HG03064 (cell line): ENCODE measurements at regions not wholly inside any gene's neighbourhood (a gene's known extent, or its start where the extent isn't known, plus 50 kb on each side); places are given as distances from the start of the nearest gene placed in this dataset.
"Not testable (repeated sequence)": the region's sequence is repeated elsewhere in the genome, so short reads cannot be mapped to it uniquely, and the experiment has no call there.

ENCODE experiments used
- ATAC-seq: cut with Tn5 transposase; IDR thresholded peaks from one replicate; pipeline ENCODE4 v1.9.1; 2021; ENCODE audit warnings: low read depth; ENCODE audit not compliant: unreplicated experiment

DNA sequence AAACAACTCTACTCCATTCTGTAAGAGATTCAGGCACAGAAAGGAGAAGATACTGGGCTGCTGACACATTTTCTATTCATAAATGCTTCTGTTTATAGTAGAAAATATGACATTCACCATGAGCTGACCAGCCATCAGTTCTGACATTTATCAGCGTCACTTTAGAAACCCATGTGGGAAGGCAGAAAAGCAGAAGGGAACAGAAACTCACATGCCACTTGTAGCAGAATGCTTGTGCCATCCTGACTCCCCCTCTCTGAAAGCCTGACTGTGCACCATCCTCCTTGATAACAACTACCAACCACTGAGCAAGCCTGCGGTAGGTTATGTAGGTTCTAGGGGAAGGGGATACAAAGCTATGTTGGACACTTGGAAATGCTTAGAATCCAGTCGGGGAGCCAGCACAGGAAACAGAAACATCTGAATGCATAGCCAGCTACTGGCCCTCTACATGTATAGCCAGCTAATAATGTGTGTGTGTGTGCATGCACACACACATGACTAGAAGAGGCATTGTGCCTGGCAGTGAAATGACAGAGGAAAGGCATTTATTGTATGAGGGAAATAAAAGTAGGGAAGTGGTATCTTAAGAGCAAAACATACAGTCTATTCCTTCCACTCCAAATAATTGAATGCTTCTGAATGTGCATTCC, 104.3 kb downstream of the SPDYE17 start:
- not testable (repeated sequence) for ATAC-seq

DNA sequence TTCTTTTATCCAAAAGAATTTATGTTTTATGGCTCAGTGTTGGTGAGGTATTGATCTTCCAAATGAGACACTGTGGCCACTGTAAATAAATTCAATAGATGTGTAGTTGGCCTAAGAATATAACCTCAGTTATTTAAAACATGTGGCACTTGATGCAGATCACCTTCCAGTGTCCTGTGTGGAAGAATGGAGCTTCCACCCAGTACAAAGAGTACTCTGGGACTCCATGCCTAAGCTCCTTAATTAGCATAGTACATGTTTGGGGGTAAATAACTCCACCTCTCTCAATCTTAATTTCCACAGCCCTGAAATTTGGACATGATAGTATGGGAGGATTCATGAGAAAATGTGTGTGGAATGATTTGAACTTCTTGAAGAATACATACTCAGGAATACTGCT, 105.7 kb downstream of the SPDYE17 start:
- not testable (repeated sequence) for ATAC-seq

DNA sequence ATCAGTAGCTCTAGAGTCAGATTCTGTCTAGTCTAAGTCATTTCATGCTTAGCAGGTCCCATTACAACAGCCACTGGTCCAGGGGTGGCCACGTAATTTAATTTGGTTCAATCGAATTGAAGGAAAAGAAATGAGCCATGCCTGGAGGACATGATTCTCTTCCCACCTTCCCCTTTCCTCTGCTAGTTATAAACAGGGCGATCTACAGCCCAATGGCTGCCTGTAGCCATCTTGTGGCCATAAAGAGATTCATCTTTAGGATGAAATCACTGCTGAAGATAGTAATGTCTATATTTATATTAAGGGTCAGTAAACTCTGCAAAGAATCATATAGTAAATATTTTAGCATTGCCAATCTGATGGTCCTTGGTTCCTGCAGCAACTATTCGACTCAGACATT, 107.4 kb downstream of the SPDYE17 start:
- ATAC-seq, result not testable (repeated sequence)

DNA sequence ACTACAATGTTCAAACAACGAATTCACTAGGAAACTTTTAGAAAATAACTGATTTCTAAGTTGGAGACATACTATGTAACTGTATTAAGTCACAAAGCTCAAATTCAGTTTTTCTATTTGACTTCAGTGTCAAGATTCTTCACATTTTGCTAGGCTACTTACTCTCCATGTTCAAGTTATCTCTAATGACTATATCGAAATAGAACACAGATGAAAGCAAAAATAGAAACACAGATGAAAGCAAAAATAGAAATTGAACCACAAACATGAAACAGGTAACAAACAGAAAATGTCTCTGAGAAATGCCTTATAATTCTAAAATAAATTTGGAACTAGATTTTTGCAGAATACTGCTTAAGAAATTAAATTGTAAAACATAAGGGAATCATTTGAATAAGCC, 113.5 kb downstream of the SPDYE17 start:
- ATAC-seq, result not testable (repeated sequence)

DNA sequence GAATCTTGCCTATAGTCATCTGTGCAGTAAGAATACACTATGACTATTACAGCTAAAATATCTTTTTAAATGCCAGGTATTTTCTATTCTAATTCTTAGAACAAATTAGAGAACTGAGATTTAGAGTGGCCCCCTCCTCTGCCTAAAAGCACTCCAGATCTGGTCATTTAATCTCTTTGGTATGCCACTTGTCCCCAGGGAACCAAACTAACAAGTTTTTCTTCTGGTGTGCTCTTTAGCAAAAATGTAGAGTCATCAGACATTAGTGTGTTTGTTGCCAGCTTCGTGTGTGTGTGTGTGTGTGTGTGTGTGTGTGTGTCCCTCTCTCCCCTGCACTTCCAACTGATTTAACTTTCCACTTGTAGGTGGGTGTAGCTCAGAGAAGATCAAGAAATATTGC, 117.8 kb downstream of the SPDYE17 start:
- ATAC-seq, result not testable (repeated sequence)

DNA sequence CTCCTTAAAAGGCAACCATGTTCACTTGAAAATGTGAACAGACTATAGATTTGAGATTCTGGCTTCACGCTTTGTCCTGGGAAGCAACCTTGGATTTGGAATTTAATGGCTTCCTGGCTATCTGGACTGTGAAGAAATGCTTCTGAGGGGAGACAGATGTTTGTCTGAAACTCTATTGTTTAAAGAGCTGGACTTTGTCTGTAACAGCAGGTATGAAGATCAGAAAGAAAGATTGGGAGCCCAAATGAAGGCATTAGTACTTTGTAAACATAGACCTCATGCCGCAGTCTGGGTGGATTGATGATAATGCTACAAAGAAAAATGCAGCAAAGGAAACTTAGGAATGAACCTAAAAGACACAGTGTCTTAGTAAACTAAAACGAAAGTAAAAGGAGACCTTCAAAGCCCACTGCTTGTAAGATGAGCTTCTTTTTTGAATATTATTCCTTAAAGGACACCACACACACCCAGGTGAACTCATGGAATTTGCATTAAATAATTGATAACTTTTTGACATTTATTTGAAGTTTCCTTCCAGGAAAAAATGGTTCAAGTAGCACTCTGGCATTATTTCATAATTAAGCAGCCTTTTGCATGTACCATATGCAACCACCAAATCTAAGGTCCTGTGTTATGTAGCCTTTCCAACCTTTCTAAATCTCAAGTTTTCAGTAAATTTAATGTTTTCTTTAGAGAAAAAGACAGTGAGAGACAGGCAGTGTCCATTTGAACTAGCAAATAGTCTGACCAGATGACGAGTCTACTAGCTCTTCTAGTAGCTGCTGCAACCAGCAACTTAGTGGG, 119.9 kb downstream of the SPDYE17 start:
- ATAC-seq, result not testable (repeated sequence)

DNA sequence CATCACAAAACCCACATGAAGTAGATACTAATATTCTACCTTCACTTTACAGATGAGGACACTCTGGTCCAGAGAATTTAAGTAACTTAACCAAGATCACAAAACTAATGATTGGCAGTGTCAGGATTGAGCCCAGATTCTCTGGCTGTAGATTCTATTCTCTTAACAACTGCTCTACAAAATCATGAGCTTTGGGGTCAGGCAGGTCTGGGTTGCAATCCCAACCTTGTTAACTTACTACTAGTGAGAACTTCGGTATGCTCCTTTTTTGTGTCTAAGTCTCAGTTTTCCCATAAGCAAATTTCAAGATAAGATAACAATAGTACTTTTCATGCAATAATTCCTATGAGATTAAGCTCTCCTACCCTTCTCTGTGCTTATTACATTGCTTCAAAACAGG, 127.5 kb downstream of the SPDYE17 start:
- ATAC-seq, result not testable (repeated sequence)

DNA sequence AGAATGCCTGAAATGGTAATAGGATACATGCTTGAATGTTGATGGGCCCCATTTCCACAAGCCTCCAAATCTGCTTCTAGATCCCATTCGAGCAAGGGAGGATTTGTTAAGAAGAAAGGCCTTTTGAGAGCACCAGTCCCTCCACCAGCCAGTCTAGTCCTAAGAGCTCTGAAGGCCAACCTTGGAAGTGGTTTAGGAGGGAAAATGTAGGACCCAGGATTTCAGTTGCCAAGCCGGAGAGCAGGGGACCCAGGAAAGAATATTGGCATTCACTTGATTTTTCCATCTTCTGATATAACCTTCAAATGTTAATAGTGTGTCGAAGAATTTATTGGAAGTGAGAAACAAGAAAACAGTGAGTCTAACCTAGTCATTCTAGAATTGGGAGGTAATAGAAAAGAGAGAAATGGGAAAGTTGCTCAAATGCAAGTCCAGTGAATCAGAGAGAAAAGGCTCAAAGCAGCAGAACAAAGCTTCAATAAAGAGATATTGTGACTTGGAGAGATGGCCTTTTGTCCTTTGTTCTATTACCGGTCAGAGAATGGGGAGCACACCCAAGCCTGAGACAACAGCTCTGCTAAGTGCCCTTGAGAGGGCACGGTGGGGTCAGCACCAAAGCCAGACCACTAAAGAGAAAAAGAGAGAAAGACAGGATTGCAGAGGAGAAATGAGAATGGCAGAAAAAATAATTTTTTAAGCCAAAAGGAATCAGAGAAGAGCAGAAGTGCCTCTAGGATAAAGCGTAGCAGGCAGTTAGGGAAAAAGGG, 130.0 kb downstream of the SPDYE17 start:
- not testable (repeated sequence) for ATAC-seq

DNA sequence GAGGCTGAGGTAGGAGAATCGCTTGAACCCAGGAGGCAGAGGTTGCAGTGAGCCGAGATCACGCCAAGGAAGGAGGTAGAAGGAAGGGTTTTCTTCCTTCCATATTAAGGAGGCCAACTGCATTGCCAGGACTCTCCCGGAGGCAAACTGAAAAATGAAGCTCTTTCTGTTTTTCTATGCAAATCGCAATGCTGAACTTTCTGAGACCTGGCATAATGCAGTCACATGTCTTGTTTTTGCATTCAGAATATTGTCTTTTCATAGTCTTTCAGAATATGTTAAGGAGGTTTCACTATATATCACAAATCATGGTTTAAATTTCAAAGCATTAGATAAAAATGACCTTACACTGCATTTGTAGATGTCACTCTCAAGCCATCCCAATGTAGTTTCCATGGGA, 133.4 kb downstream of the SPDYE17 start:
- ATAC-seq, result not testable (repeated sequence)

DNA sequence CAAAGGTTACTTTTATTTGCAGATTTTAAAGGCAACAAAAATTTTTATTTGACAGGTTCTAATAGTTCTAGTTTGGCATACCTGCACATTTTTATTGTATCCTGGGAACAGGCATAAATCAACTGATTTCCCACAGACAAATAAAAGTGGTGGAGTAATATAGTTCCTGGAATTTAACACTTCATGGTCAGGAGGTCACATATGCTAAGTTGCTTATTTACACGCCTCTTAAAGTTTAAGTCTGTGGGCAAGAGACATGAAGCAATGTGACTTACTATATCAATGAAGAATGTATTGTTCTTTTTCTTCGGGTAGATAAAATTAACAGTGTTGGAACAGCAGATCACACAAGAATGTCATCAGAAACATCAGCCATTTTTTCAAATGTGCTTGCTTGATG, 135.2 kb downstream of the SPDYE17 start:
- not testable (repeated sequence) for ATAC-seq

DNA sequence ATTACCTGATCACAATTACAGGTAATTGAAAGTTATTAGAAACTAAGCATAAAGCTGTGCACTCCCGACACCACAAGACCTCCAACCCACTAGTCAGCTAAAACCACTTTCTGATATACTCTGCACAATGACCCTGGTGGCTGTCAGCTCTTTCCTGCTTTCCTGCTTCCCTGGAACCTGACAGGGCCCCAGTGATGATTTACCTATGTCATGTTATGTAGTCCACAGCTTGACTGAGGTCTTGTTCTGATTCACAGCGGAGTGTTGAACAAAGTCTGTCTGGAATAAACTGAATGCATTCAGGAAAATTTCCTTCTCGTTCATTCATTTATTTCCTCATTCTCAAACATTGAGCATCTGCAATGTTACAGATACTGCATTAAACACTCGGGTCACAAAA, 136.5 kb downstream of the SPDYE17 start:
- not testable (repeated sequence) for ATAC-seq

DNA sequence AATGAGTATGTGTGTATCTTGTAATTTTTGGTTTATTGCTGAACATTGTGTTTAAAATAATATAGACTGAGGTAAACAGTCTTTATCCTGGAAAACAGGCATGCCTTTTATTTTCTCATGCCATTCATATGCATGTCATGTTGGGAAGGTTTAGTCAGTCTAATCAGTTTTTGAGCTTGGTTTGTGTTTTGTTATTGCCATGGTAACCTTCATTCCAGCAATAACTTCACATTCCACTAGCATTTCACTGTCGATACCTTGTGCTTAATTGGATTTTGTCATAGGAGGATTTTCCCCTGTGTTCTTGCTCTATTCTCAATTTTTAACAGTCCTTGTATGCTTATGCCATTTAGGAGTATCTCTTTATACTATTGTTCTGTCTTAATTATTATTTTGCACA, 140.4 kb downstream of the SPDYE17 start:
- ATAC-seq, result not testable (repeated sequence)

DNA sequence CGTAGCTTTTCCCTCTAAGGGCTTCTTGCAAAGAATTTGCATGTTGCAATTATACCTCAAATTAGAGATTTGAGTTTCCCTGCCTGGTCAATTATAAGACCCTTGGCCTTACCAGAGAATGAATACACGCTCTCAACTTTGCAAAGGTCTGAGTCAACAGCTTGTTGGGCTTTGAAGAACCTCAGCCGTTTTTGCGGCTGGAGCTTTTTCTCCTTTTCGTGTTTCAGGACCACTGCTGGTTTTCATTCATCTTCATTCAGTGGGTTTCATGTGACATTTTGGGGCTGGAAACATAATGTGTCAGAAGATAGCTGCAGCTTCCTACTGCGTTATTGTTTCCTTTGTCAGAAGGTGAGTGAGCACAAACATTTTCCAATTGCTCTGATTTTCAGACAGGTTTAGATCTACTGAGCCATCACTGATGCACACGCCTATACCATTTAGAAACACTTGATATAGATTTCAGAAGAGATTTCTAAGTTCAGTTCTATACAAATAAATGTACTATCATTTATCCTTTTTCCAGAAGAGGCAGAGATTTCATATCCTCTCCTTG, 152.3 kb downstream of the SPDYE17 start:
- not testable (repeated sequence) for ATAC-seq

DNA sequence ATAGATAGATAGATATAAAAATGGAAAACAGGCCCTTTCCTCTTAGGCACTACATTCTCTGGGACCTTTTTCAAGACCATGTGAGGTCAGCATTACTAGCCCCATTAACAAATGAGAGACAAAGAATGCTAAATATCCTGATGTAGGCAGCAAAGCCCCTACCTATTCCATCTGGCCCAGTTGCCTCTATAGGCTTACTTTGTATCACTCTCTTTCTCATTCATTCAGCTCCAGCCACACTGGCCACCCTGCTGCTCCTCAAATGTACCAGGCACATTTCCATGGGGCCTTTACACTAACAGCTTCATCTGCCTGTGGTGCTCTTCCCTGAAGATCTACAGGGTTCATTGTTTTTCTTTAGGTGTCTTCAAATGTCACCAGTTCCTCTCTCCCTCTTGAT, 156.4 kb downstream of the SPDYE17 start:
- ATAC-seq, result not testable (repeated sequence)

DNA sequence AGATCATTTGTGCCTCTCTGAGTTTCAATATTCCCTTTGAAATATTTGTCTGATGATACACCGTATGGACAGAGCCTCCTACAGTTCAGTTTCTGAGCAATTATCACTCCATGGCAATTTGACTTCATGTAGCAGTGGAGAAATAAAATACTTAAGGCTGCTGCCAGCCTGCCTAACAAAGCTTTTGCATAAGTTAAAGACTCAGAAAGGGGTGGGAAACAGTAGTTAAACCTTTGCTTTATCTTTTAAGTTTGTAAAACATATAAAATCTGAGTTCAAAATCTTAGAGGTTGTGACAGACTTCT, 161.7 kb downstream of the SPDYE17 start:
- not testable (repeated sequence) for ATAC-seq

DNA sequence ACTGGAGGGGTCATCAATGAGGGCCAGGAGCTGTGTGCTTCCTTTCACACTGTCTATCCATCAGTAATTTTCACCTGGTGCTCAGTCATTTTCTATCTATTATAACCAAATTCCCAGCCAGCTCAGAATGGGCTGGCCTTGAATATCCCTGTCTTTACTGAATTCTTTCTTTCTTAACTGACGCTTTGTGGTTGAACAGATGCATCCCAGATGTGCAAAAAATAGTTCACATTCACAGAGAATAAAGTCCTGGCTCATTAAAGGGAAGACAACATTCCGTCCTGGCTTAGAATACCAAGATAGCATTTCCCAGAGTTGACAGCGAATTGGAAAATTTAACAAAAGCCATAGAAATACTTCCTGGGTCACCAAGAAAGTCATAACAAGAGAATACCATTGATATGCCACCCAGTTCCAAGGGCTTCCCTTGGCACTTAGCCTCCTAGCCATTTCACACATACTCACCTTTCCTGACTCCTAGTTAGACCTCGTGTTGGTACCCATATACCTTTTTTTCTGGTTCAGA, 164.7 kb downstream of the SPDYE17 start:
- not testable (repeated sequence) for ATAC-seq

DNA sequence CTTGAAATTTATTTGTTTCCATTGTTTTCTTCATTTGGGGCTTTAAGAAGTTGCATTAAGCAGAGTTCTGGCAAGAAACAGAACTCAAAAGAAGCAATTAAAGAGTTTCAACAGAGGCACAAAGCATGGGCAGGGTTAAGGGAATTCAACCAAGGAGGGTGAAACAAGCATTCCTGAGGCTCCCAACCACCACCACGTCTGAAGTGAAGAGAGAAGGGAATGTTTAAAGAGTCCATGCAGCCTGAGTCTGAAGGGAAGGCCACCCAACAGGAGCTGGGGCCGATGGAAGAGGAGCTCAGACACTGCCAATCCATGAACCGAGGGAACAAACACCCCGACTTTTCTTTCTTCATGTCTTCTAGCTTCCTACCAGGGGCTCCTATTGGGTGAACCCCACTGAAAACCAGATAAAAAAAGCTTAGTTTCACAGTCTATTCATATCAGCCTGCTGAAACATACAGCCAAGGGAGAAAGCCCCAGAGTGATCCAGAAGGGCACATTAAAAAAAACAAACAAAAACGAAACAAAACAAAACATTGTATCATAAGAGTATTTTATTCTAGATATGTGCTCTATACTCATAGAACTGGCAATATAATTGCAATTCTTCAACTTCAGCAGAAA, 168.9 kb downstream of the SPDYE17 start:
- ATAC-seq, result not testable (repeated sequence)

DNA sequence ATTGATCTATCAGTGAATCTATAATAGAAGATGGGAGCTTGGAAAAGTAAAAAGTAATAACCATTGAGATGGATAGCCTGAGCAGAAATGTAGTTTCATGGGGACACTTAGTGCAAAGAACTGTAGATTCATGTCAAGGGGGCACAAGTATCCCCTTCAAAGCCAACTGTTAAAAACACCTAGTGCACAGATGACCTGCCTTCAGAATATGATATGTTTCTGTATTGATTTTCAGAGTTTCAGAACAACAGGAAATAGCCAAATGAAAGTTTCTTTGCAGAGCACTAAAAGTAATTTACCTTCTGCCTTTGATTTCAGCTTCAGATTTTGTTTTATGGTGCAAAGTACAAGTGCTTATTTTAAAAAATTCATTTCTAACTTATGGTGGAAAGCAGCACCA, 169.9 kb downstream of the SPDYE17 start:
- ATAC-seq, result not testable (repeated sequence)

DNA sequence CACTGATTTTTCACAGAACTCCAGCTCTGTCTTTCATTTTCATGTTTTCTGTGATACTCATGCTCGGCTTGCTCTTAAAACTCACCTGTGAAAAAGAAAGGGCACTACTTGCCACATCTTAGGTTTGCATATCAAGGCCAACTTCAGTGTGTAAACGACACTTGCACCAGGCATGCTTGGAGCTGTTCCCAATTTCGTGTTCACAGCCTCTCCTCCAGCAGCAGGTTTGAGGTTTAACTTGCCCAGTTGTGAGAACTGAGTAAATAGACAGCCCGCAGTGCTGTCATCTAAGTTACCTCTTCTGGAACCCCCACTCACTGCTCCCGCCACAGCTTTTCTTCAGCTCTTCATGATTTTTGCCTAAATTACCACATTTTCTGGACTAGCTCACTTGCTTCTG, 172.2 kb downstream of the SPDYE17 start:
- not testable (repeated sequence) for ATAC-seq

DNA sequence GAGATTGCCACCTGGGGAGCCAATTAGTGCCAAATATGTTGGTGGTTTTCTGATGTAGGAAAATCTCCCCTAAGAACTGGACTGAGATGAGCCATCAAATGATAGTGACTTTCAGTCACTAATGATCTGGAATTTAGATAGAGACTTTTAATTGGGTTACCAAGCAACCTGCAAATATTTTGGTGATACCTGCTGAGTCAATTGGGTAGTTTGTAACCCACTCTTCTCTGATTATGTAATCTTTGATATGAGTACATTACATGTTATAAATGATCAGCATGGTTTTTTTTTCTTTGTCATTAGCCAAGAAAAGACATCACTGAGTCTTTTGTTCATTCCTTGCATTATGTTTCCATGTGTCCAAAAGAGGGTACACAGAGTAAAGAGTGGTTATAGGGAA, 177.5 kb downstream of the SPDYE17 start:
- not testable (repeated sequence) for ATAC-seq
